GM23338 (cell line): ENCODE measurements at regions not wholly inside any gene's neighbourhood (a gene's known extent, or its start where the extent isn't known, plus 50 kb on each side); places are given as distances from the start of the nearest gene placed in this dataset.

Experiments
- ATAC-seq: fragments of 200-7000 bp; cut with Tn5 transposase; 3 replicates; pipeline ENCODE4 v1.9.1; 2020
- DNase-seq: peaks from one replicate; pipeline ENCODE4 v3.0.0-alpha.2; 2015; ENCODE audit warnings: low spot score
- H2AFZ ChIP-seq: fragments of 200-600 bp; sonication (generic); 2 replicates; pipeline ENCODE4 v1.8.0; 2016; ENCODE audit warnings: antibody characterized with exemption, mild to moderate bottlenecking, moderate library complexity
- H3F3A ChIP-seq: fragments of 200-600 bp; sonication (generic); replicated peaks from 2 replicates; pipeline ENCODE4 v1.8.0; 2017; ENCODE audit warnings: antibody characterized with exemption, mixed run types, low read depth
- H3K27ac ChIP-seq: fragments of 200-600 bp; sonication (generic); 2 replicates; pipeline ENCODE4 v1.6.1; 2016; ENCODE audit warnings: low read depth
- H3K27me3 ChIP-seq: fragments of 200-600 bp; sonication (generic); 2 replicates; pipeline ENCODE4 v1.8.0; 2016; ENCODE audit warnings: mild to moderate bottlenecking, mixed run types, moderate library complexity; ENCODE audit not compliant: insufficient read depth
- H3K36me3 ChIP-seq: fragments of 200-600 bp; sonication (generic); 2 replicates; pipeline ENCODE4 v1.8.0; 2016; ENCODE audit warnings: mild to moderate bottlenecking; ENCODE audit not compliant: insufficient read depth
- H3K4me1 ChIP-seq: fragments of 200-600 bp; sonication (generic); 2 replicates; pipeline ENCODE4 v1.8.0; 2016; ENCODE audit warnings: mild to moderate bottlenecking, moderate library complexity; ENCODE audit not compliant: insufficient read depth
- H3K4me2 ChIP-seq: fragments of 200-600 bp; sonication (generic); 2 replicates; pipeline ENCODE4 v1.7.1; 2017; ENCODE audit warnings: mixed run types
- H3K4me3 ChIP-seq: fragments of 200-600 bp; sonication (generic); 2 replicates; pipeline ENCODE4 v1.6.1; 2016; ENCODE audit warnings: mixed run types
- H3K79me2 ChIP-seq: fragments of 200-600 bp; sonication (generic); replicated peaks from 2 replicates; pipeline ENCODE4 v1.8.0; 2017; ENCODE audit warnings: mild to moderate bottlenecking; ENCODE audit not compliant: insufficient read depth
- H3K9me2 ChIP-seq: fragments of 200-600 bp; sonication (generic); 2 replicates; pipeline ENCODE4 v1.8.0; 2017; ENCODE audit not compliant: insufficient read depth
- H4K20me1 ChIP-seq: fragments of 200-600 bp; sonication (generic); replicated peaks from 2 replicates; pipeline ENCODE4 v1.8.0; 2017; ENCODE audit warnings: mild to moderate bottlenecking; ENCODE audit not compliant: insufficient read depth
- H3K27ac Mint-ChIP-seq: 2 replicates; pipeline ENCODE4 v1.8.0; 2020; ENCODE audit warnings: inconsistent platforms, mild to moderate bottlenecking, moderate library complexity, mixed read lengths
- H3K27me3 Mint-ChIP-seq: 3 replicates; pipeline ENCODE4 v1.8.0; 2022; ENCODE audit warnings: low read depth, mild to moderate bottlenecking, moderate library complexity, mixed read lengths, inconsistent platforms; ENCODE audit not compliant: insufficient read depth, poor library complexity
- H3K36me3 Mint-ChIP-seq: 3 replicates; pipeline ENCODE4 v1.8.0; 2021; ENCODE audit warnings: low read depth, mild to moderate bottlenecking, inconsistent platforms, moderate library complexity, mixed read lengths
- H3K4me1 Mint-ChIP-seq: 3 replicates; pipeline ENCODE4 v1.8.0; 2020; ENCODE audit warnings: mild to moderate bottlenecking, inconsistent platforms, mixed read lengths
- H3K4me3 Mint-ChIP-seq: 3 replicates; pipeline ENCODE4 v1.8.0; 2021; ENCODE audit warnings: moderate library complexity, mild to moderate bottlenecking, inconsistent platforms, mixed read lengths
- H3K9me3 Mint-ChIP-seq: 3 replicates; pipeline ENCODE4 v1.8.0; 2020; ENCODE audit warnings: moderate library complexity, mild to moderate bottlenecking, inconsistent platforms, mixed read lengths
- ETS1 ChIP-seq: IDR thresholded peaks from 2 replicates; pipeline ENCODE4 v1.6.1; 2016; ENCODE audit warnings: antibody characterized with exemption
- EZH2phosphoT487 ChIP-seq: fragments of 200-600 bp; sonication (generic); IDR thresholded peaks from one replicate; pipeline ENCODE4 v1.8.1; 2018; ENCODE audit warnings: antibody characterized with exemption; ENCODE audit not compliant: unreplicated experiment
- JUNB ChIP-seq: IDR thresholded peaks from one replicate; pipeline ENCODE4 v1.6.1; 2016; ENCODE audit warnings: antibody characterized with exemption; ENCODE audit not compliant: unreplicated experiment
- NANOG ChIP-seq: IDR thresholded peaks from 2 replicates; pipeline ENCODE4 v1.6.1; 2016; ENCODE audit warnings: antibody characterized with exemption, borderline replicate concordance
- POLR2AphosphoS5 ChIP-seq: IDR thresholded peaks from 2 replicates; pipeline ENCODE4 v1.6.1; 2016; ENCODE audit warnings: antibody characterized with exemption, low read depth
- REST ChIP-seq: IDR thresholded peaks from one replicate; pipeline ENCODE4 v1.6.1; 2018; ENCODE audit warnings: antibody characterized with exemption; ENCODE audit not compliant: unreplicated experiment
- STAT1 ChIP-seq: IDR thresholded peaks from one replicate; pipeline ENCODE4 v1.6.1; 2016; ENCODE audit warnings: antibody characterized with exemption; ENCODE audit not compliant: unreplicated experiment
- ZNF114 ChIP-seq: fragments of 250-450 bp; sonication (Bioruptor Pico); IDR thresholded peaks from 2 replicates; pipeline ENCODE4 v1.5.0; 2020; ENCODE audit warnings: mild to moderate bottlenecking, moderate library complexity
- ZNF331 ChIP-seq: fragments of 250-450 bp; sonication (Bioruptor Pico); IDR thresholded peaks from 2 replicates; pipeline ENCODE4 v1.5.0; 2020; ENCODE audit warnings: low read depth, mild to moderate bottlenecking, moderate library complexity
- ZNF462 ChIP-seq: fragments of 250-450 bp; sonication (Bioruptor Pico); IDR thresholded peaks from 2 replicates; pipeline ENCODE4 v1.5.0; 2020; ENCODE audit warnings: mild to moderate bottlenecking, moderate library complexity

GRCh38 chr12:65649126-65649525 lies 175.2 kb upstream of the HMGA2 start:
- Mint-ChIP-seq H3K27ac (no peak overlapping the region), H3K9me3 (no peaks in the 10 kb centered on the region), H3K4me3 (no peak overlapping the region), H3K4me1 (peaks cover 9% of the 10 kb centered on the region; the same call in 2 of the 3 replicates), H3K27me3 (peaks cover 3% of the 10 kb centered on the region), H3K36me3 (no peaks in the 10 kb centered on the region)
- Histone ChIP-seq H2AFZ (no peak overlapping the region), H3K79me2 (no peaks in the 10 kb centered on the region), H3K4me2 (no peak overlapping the region), H3K4me1 (peaks cover 5% of the 10 kb centered on the region), H3K27me3 (no peaks in the 10 kb centered on the region), H3K27ac (no peak overlapping the region), H4K20me1 (no peaks in the 10 kb centered on the region), H3K4me3 (no peak overlapping the region), H3F3A (no peaks in the 10 kb centered on the region), H3K9me2 (0 out of 2 replicates have a peak, but pooled peaks cover 3% of the 10 kb centered on the region), H3K36me3 (no peaks in the 10 kb centered on the region)
- TF ChIP-seq ZNF331, result no peak
- no peak for ATAC-seq
- no peak for DNase-seq

DNA sequence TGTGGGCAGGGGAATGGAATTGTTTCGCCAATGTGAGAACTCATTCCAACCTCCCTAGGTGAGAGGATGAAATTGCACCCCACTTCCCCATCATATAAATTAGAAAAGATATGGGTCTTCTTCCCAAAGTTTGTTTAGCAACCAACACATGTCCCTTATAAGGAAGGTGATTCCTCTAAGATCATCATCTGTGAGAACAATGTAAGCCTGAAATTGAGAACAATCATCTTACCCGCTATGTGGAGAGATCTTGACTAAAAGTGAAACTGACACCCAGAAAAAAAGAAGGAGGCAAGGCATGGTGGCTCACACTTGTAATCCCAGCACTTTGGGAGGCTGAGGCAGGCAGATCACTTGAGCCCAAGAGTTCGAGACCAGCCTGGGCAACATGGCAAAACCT lies 173.2 kb upstream of the HMGA2 start:
- Histone ChIP-seq H3K9me2 (0 out of 2 replicates have a peak, but pooled peaks cover 3% of the 10 kb centered on the region), H2AFZ (no peak overlapping the region), H3K4me2 (no peak overlapping the region), H3K27me3 (no peaks in the 10 kb centered on the region), H3K27ac (no peak overlapping the region), H3K36me3 (no peaks in the 10 kb centered on the region), H3K4me3 (no peak overlapping the region), H3F3A (no peaks in the 10 kb centered on the region), H3K4me1 (peaks cover 5% of the 10 kb centered on the region), H3K79me2 (no peaks in the 10 kb centered on the region), H4K20me1 (no peaks in the 10 kb centered on the region)
- Mint-ChIP-seq H3K4me3 (no peak overlapping the region), H3K4me1 (peaks cover 11% of the 10 kb centered on the region; the same call in 2 of the 3 replicates), H3K36me3 (no peaks in the 10 kb centered on the region), H3K9me3 (no peaks in the 10 kb centered on the region), H3K27me3 (peaks cover 3% of the 10 kb centered on the region), H3K27ac (no peak overlapping the region)
- no peak for ATAC-seq
- DNase-seq, result no peak
- no peak for TF ChIP-seq ZNF114 (CRISPR knock-in tag)
- TF ChIP-seq JUNB, result no peak
- TF ChIP-seq ETS1, result no peak
- no peak for TF ChIP-seq STAT1
- no peak for TF ChIP-seq NANOG
- no peak for TF ChIP-seq REST
- no peak for TF ChIP-seq POLR2AphosphoS5
- TF ChIP-seq EZH2phosphoT487, result no peak
- no peak for TF ChIP-seq ZNF331
- TF ChIP-seq ZNF462 (CRISPR knock-in tag), result no peak
